DND-41 (cell line): ENCODE measurements at regions not wholly inside any gene's neighbourhood (a gene's known extent, or its start where the extent isn't known, plus 50 kb on each side); places are given as distances from the start of the nearest gene placed in this dataset.

Experiments
- CTCF ChIP-seq: IDR thresholded peaks from 2 replicates; pipeline ENCODE4 v1.5.1; 2012; ENCODE audit warnings: borderline replicate concordance, low read length, moderate library complexity, mild to moderate bottlenecking; ENCODE audit not compliant: poor library complexity, severe bottlenecking; ENCODE audit errors: extremely low read depth
- EZH2 ChIP-seq: IDR thresholded peaks from 3 replicates; pipeline ENCODE4 v1.6.1; 2012; ENCODE audit warnings: borderline replicate concordance, low read depth, mild to moderate bottlenecking, moderate library complexity, low read length, inconsistent platforms; ENCODE audit not compliant: severe bottlenecking

- TF ChIP-seq CTCF = no peak
- no peak for TF ChIP-seq EZH2
Measured at GRCh38 chr2:122003196-122003940, 247.9 kb downstream of the TSN start.
